ENCODE measurements at regions not wholly inside any gene's neighbourhood (a gene's known extent, or its start where the extent isn't known, plus 50 kb on each side); places are given as distances from the start of the nearest gene placed in this dataset.

DNA sequence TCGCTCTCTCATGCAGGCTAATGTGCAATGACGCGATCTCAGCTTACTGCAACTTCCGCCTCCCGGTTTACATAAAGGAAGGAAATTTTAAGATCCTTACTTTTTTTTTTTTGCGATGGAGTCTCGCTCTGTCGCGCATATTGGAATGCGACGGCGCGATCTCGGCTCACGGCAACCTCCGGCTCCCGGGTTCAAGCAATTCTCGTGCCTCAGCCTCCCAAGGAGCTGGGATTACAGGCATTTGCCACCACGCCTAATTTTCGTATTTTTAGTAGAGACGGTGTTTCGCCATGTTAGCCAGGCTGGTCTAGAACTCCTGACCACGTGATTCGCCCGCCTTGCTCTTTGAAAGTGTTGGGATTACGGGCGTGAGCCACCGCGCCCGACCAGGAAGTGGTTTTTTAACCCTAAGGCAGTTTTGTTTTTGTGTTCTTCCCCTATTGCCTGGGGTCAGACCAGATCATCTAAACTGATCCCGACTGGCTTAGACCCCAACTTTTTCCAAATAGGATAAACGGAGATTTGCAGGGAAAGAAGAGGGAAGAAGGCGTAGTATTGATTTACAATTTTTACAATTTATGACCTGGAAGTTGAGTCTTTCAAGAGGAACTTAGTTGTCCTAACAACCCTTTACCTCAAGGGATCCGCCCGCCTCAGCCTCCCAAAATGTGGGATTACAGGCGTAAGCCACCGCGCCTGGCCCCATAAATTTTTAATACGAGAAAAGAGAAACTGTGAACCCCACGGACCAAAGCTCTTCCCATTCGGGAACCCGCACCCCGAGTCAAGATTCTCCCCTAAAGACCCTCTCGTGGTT, 142.0 kb downstream of the ZNF737 start:
- peak overlapping the region; percentile 86 for H3K27ac ChIP-seq (ENCODE audit: low read depth, low read length)
- H3F3A ChIP-seq (ENCODE audit: control insufficient read depth, insufficient read depth), result no peaks in the 10 kb centered on the region; the same call in 1 of the 2 replicates
- peaks cover 60% of the 10 kb centered on the region for H3K79me2 ChIP-seq (ENCODE audit: control insufficient read depth, low read length)
- H3K27me3 ChIP-seq (ENCODE audit: control insufficient read depth, low read length), result no peaks in the 10 kb centered on the region
- peaks cover 26% of the 10 kb centered on the region for H3K9me3 ChIP-seq (ENCODE audit: control insufficient read depth, insufficient read depth, low read length)
- TF ChIP-seq EZH2phosphoT487 (IDR thresholded peaks at IDR 0.05; ENCODE audit: borderline replicate concordance, low read length), result no peak
- TF ChIP-seq, protein P1, sequence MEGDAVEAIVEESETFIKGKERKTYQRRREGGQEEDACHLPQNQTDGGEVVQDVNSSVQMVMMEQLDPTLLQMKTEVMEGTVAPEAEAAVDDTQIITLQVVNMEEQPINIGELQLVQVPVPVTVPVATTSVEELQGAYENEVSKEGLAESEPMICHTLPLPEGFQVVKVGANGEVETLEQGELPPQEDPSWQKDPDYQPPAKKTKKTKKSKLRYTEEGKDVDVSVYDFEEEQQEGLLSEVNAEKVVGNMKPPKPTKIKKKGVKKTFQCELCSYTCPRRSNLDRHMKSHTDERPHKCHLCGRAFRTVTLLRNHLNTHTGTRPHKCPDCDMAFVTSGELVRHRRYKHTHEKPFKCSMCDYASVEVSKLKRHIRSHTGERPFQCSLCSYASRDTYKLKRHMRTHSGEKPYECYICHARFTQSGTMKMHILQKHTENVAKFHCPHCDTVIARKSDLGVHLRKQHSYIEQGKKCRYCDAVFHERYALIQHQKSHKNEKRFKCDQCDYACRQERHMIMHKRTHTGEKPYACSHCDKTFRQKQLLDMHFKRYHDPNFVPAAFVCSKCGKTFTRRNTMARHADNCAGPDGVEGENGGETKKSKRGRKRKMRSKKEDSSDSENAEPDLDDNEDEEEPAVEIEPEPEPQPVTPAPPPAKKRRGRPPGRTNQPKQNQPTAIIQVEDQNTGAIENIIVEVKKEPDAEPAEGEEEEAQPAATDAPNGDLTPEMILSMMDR (IDR thresholded peaks at IDR 0.05; ENCODE audit: low read depth, low read length, poor library complexity, severe bottlenecking), result no peak
- peak overlapping the region; percentile 78 for H3K4me2 ChIP-seq (ENCODE audit: low read length)
- H3K4me3 ChIP-seq (ENCODE audit: low read length), result peak overlapping the region; percentile 91
- H3K9me2 ChIP-seq (replicated peaks; ENCODE audit: control insufficient read depth, low read length), result no peaks in the 10 kb centered on the region
- H3K4me1 ChIP-seq (ENCODE audit: control insufficient read depth, low read length), result peaks cover 20% of the 10 kb centered on the region
- no peaks in the 10 kb centered on the region for H4K20me1 ChIP-seq (ENCODE audit: control insufficient read depth, insufficient read depth, low read depth, low read length)
- peaks cover 57% of the 10 kb centered on the region for H3K36me3 ChIP-seq (ENCODE audit: control insufficient read depth, low read length)

DNA sequence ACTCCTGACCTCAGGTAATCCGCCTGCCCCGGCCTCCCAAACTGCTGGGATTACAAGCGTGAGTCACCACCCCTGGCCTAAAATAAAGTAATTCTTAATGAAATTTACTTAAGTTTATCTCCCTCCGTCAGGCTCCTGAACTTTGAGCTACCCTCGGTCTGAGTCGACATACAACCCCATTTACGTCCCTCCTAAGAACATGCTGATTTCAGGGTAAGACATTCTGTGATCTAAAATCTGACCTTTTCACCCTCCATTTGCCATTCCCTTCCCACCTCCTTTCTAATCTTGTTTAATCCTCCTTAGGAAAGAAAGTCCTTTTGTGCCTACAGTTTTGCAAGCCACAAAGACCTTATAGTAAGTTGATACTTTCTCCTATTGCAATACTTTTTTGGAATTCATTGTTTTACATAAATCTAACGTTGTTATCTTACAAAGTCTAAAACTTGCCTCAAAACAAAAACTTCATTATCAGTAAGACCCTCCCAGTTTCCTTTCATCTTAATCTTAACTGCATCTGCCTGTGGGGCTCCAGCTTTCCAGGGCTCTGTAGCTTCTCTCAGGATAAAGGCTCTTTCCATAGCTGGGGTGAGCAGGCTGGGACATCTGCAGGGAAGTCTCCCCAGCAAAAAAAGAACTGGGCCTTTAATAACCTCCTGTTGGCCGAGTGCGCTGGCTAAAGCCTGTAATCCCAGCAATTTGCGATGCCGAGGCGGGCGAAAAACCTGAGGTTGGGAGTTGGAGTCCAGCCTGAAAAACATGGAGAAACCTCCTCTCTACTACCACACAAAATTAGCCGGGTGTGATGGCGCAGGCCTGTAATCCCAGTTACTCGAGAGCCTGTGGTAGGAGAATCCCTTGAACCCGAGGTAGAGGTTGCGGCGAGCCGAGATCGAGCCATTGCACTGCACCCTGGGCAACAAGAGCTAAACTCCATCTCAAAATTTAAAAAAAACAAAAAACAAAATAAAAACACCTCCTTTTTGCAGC, 143.1 kb downstream of the ZNF737 start:
- Histone ChIP-seq H3K79me2 (ENCODE audit: control insufficient read depth, low read length) (peaks cover 71% of the 10 kb centered on the region), H3K36me3 (ENCODE audit: control insufficient read depth, low read length) (peaks cover 68% of the 10 kb centered on the region), H3K9me3 (ENCODE audit: control insufficient read depth, insufficient read depth, low read length) (peaks cover 30% of the 10 kb centered on the region), H4K20me1 (ENCODE audit: control insufficient read depth, insufficient read depth, low read depth, low read length) (no peaks in the 10 kb centered on the region), H3K9me2 (replicated peaks; ENCODE audit: control insufficient read depth, low read length) (no peaks in the 10 kb centered on the region), H3K27ac (ENCODE audit: low read depth, low read length) (no peak overlapping the region), H3K4me2 (ENCODE audit: low read length) (peak overlapping the region; percentile 78), H3K4me3 (ENCODE audit: low read length) (peak overlapping the region; percentile 91), H3K27me3 (ENCODE audit: control insufficient read depth, low read length) (no peaks in the 10 kb centered on the region), H3F3A (ENCODE audit: control insufficient read depth, insufficient read depth) (no peaks in the 10 kb centered on the region; the same call in 1 of the 2 replicates), H3K4me1 (ENCODE audit: control insufficient read depth, low read length) (peaks cover 20% of the 10 kb centered on the region)
- TF ChIP-seq EZH2phosphoT487 (IDR thresholded peaks at IDR 0.05; ENCODE audit: borderline replicate concordance, low read length), result no peak
- TF ChIP-seq, protein P1 (IDR thresholded peaks at IDR 0.05; ENCODE audit: low read depth, low read length, poor library complexity, severe bottlenecking), result no peak

DNA sequence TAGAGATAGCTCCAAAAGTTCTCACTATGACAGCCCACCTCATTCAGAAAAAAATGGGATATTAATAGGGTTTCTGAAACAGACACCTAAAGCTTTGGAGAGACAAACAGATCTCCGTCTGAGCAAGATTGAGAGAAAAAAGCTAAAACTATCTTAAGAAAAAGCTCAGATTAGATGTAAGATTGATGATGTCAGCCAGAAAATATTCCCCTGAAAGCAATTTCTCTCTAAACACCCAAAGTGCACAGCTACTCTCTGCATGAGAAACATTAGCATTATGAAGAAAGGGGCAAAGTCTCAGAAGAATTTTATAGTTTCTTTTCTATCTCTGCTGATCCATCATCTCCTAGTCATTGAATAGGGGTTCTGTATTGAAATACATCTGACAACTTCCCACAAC, 148.9 kb downstream of the ZNF737 start:
- Histone ChIP-seq H3K4me2 (ENCODE audit: low read length) (no peak overlapping the region), H3K9me2 (replicated peaks; ENCODE audit: control insufficient read depth, low read length) (no peaks in the 10 kb centered on the region), H3K27ac (ENCODE audit: low read depth, low read length) (no peak overlapping the region), H3K79me2 (ENCODE audit: control insufficient read depth, low read length) (peaks cover 97% of the 10 kb centered on the region), H3F3A (ENCODE audit: control insufficient read depth, insufficient read depth) (no peaks in the 10 kb centered on the region), H3K9me3 (ENCODE audit: control insufficient read depth, insufficient read depth, low read length) (peaks cover 37% of the 10 kb centered on the region; the same call in 1 of the 2 replicates), H3K4me3 (ENCODE audit: low read length) (no peak overlapping the region), H3K4me1 (ENCODE audit: control insufficient read depth, low read length) (no peaks in the 10 kb centered on the region), H4K20me1 (ENCODE audit: control insufficient read depth, insufficient read depth, low read depth, low read length) (no peaks in the 10 kb centered on the region), H3K27me3 (ENCODE audit: control insufficient read depth, low read length) (no peaks in the 10 kb centered on the region), H3K36me3 (ENCODE audit: control insufficient read depth, low read length) (peaks cover 96% of the 10 kb centered on the region)
- TF ChIP-seq EZH2phosphoT487 (IDR thresholded peaks at IDR 0.05; ENCODE audit: borderline replicate concordance, low read length), result no peak
- TF ChIP-seq, protein P1 (IDR thresholded peaks at IDR 0.05; ENCODE audit: low read depth, low read length, poor library complexity, severe bottlenecking), result no peak
